ENCODE measurements at regions not wholly inside any gene's neighbourhood (a gene's known extent, or its start where the extent isn't known, plus 50 kb on each side); places are given as distances from the start of the nearest gene placed in this dataset.
A peak's percentile ranks its signal among the peaks of the same experiment; 100 is the strongest.

- no peaks in the 10 kb centered on the region for H4K20me1 ChIP-seq (ENCODE audit: insufficient read depth, poor library complexity, severe bottlenecking)
- no peak for TF ChIP-seq CTCF (IDR thresholded peaks at IDR 0.05; ENCODE audit: poor library complexity)
- H3K36me3 ChIP-seq (replicated peaks; ENCODE audit: insufficient read depth, low read depth): no peaks in the 10 kb centered on the region
- no peaks in the 10 kb centered on the region for H3K9me3 ChIP-seq (ENCODE audit: low read depth)
- no peak for DNase-seq (ENCODE audit: low spot score)
- H3K4me3 ChIP-seq: no peak overlapping the region
- no peak overlapping the region for H3K4me2 ChIP-seq
- no peak overlapping the region for H2AFZ ChIP-seq
- no peaks in the 10 kb centered on the region for H3K9me2 ChIP-seq (replicated peaks; ENCODE audit: insufficient read depth)
- H3K27me3 ChIP-seq: no peaks in the 10 kb centered on the region
- no peaks in the 10 kb centered on the region for H3K79me2 ChIP-seq
- 92% methylated on average over 27 of the region's 27 CpGs for WGBS (ENCODE audit: low lambda C conversion rate, missing lambda C conversion rate)
- no peak overlapping the region for H3K27ac ChIP-seq
- H3K4me1 ChIP-seq (ENCODE audit: insufficient read depth): peaks cover 4% of the 10 kb centered on the region
Measured at GRCh38 chr6:170052991-170053821, 237.7 kb downstream of the DLL1 start.

- Histone ChIP-seq H2AFZ (no peak overlapping the region), H3K27ac (no peak overlapping the region), H3K9me2 (replicated peaks; ENCODE audit: insufficient read depth) (no peaks in the 10 kb centered on the region), H3K79me2 (no peaks in the 10 kb centered on the region), H3K4me1 (ENCODE audit: insufficient read depth) (peaks cover 4% of the 10 kb centered on the region), H3K36me3 (replicated peaks; ENCODE audit: insufficient read depth, low read depth) (no peaks in the 10 kb centered on the region), H3K27me3 (no peaks in the 10 kb centered on the region), H3K4me2 (no peak overlapping the region), H4K20me1 (ENCODE audit: insufficient read depth, poor library complexity, severe bottlenecking) (no peaks in the 10 kb centered on the region), H3K9me3 (ENCODE audit: low read depth) (no peaks in the 10 kb centered on the region), H3K4me3 (no peak overlapping the region)
- TF ChIP-seq CTCF (IDR thresholded peaks at IDR 0.05; ENCODE audit: poor library complexity) (no peak), EZH2phosphoT487 (IDR thresholded peaks at IDR 0.05; ENCODE audit: low read depth, severe bottlenecking, unreplicated experiment) (no peak), EZH2 (IDR thresholded peaks at IDR 0.05; ENCODE audit: borderline replicate concordance) (no peak)
- 94% methylated on average over 30 of the region's 30 CpGs for WGBS (ENCODE audit: low lambda C conversion rate, missing lambda C conversion rate)
- DNase-seq (ENCODE audit: low spot score): no peak
Measured at GRCh38 chr6:170051229-170052172, 239.4 kb downstream of the DLL1 start.

GRCh38 chr6:170050591-170051041, 240.3 kb downstream of the DLL1 start:
- Histone ChIP-seq H3K79me2 (no peaks in the 10 kb centered on the region), H3K4me3 (no peak overlapping the region), H2AFZ (no peak overlapping the region), H3K4me1 (ENCODE audit: insufficient read depth) (peaks cover 4% of the 10 kb centered on the region), H3K9me3 (ENCODE audit: low read depth) (no peaks in the 10 kb centered on the region), H3K27me3 (no peaks in the 10 kb centered on the region), H3K9me2 (replicated peaks; ENCODE audit: insufficient read depth) (no peaks in the 10 kb centered on the region), H4K20me1 (ENCODE audit: insufficient read depth, poor library complexity, severe bottlenecking) (no peaks in the 10 kb centered on the region), H3K27ac (peak overlapping the region; percentile 71), H3K4me2 (no peak overlapping the region), H3K36me3 (replicated peaks; ENCODE audit: insufficient read depth, low read depth) (no peaks in the 10 kb centered on the region)
- 97% methylated on average over 15 of the region's 15 CpGs for WGBS (ENCODE audit: low lambda C conversion rate, missing lambda C conversion rate)
- TF ChIP-seq CTCF (IDR thresholded peaks at IDR 0.05; ENCODE audit: poor library complexity): no peak
- no peak for TF ChIP-seq EZH2phosphoT487 (IDR thresholded peaks at IDR 0.05; ENCODE audit: low read depth, severe bottlenecking, unreplicated experiment)
- TF ChIP-seq EZH2 (IDR thresholded peaks at IDR 0.05; ENCODE audit: borderline replicate concordance): no peak
- no peak for DNase-seq (ENCODE audit: low spot score)
